Stimulated activated CD8-positive, alpha-beta memory T cell treated with anti-CD3 and anti-CD28 coated beads, Interleukin-2, amount 100 ng/mL, for 1 hour (primary cell): ENCODE measurements at regions not wholly inside any gene's neighbourhood (a gene's known extent, or its start where the extent isn't known, plus 50 kb on each side); places are given as distances from the start of the nearest gene placed in this dataset.
"Not testable (repeated sequence)": the region's sequence is repeated elsewhere in the genome, so short reads cannot be mapped to it uniquely, and the experiment has no call there.

Experiments
- DNase-seq, 2 donors: peaks; one replicate each; pipeline ENCODE4 v3.0.0-alpha.2; 2020; ENCODE audit warnings: low read depth in 2 of 2

DNA sequence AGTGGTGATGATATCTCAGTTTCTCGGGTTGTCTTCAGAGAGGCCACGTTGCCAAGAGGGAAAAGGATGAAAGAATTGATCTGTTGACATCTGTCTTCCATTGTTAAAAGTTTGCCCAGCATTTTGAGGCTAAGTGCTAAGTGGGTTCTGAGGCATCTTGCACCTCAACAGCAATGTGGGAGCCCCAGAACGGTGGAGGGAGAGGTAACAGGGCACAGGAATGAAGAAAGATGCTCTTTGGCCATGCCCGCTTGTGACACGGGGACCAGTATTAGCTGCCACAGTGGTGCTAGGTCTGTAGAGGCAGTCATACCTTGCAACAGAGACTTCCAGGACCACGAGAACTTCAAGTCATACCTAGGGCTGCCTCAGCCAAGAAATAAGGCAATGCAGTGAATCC lies 106.6 kb upstream of the NUPR2 start:
- no peak for DNase-seq

- no peak for DNase-seq
Observed at GRCh38 chr7:56219017-56219416, 102.8 kb upstream of the NUPR2 start.

GRCh38 chr7:56218510-56218909 lies 102.3 kb upstream of the NUPR2 start:
- no peak for DNase-seq

- no peak for DNase-seq
Observed at GRCh38 chr7:56213574-56213973, 97.4 kb upstream of the NUPR2 start.

DNA sequence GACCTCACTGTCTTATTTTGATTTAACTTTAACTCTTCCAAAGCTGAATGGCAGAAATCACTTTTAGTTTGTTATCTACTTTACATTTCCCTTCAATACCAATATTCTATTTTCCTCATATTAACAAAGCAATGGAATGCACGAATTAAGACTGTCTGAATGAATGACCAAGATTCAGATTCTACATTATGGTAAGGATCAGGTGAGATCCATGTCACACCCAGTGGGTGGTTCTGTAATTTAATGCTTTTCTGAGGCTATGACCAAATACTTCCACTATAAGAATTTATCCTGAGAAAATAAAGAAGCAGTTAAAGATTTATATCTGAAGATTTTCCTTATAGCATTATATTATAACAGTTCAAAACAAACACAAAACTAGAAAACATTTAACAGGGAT lies 90.2 kb upstream of the NUPR2 start:
- DNase-seq, result no peak

DNA sequence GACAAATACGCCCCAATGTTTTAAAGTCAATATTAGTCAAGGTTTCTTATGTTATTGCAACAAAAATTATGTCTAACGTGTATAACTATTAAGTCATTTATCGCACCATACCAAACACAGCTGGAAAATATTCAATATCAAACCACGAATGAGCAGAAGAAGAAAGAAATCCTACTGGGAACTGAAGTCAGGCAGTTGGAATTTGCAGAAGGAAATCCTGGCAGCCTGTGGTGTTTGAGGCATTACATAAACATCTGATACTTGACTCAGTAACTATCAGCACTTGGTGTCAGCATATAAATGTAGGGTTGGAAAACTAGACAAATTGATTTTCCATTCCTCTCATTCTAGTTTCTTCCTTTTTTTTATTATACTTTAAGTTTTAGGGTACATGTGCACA lies 83.4 kb upstream of the NUPR2 start:
- no peak for DNase-seq

DNA sequence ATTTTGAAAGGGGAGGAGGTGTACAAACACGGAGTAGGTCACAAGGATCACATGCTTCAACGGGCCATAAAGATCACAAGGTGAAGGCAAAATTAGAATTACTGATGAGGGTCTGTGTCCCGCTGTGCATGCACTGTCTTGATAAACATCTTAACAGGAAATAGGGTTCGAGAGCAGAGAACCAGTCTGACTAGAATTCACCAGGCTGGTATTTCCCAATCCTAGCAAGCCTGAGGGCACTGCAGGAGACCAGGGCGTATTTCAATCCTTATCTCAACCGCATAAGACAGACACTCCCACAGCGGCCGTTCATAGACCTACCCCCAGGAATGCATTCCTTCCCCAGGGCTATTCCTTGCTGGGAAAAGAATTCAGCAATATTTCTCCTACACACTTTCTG lies 80.0 kb upstream of the NUPR2 start:
- not testable (repeated sequence) for DNase-seq

GRCh38 chr7:56188823-56189346 lies 72.7 kb upstream of the NUPR2 start:
- no peak for DNase-seq

DNA sequence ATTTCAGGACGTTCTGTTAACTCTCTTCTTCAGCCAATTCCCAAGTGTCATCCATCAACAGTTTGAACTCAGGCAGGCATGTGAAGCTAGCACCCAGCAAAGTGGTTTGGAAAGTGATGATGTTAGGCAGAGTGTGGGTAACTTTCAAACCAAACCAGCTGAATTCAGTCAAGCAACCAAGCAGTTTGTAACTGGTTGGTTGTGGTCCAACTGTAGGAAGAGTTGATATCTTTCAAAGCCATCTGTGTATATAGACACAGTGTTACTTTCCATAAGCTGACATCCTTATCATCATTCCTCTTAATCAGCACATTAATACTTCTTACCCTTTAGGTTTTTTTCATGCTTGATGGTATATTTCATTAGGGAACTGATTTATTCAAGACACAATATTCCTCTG lies 72.2 kb upstream of the NUPR2 start:
- no peak for DNase-seq

DNA sequence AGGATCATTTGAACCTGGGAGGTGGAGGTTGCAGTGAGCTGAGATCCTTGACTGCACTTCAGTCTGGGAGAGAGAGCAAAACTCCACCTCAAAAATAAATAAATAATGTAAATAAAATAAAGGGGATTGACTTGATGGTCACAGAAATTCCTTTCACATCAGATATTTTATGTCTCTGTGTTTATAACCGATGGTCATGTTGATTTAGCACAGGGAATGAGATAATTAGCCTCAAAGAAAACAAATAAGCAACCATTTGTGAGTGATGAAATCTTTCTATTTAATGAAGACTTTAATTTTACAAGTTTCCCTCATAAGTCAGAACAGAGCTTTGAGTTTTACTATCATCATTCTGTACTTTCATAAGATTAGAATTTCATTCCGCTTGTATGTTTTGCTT lies 64.8 kb upstream of the NUPR2 start:
- no peak for DNase-seq

DNA sequence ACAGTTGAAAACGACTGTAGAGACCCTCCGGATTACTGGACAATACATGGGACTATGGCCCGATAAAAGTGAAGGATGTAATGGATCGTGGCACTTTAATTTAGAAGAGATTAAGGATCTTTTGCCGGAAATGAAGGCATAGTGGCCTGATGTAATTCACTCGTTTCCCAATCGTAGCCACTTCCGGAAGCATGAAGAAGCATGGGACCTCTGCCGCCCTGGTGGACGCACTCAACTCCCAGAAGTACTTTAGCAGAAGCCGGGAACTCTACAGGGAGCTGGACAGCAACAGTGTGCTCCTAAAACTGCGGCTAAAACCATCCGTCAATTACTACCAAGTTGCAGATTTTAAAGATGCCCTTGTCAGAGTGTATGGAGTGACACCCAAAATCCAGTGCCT lies 59.6 kb upstream of the NUPR2 start:
- DNase-seq, result no peak

GRCh38 chr7:56174875-56175760 lies 58.9 kb upstream of the NUPR2 start:
- DNase-seq, result no peak

- DNase-seq, result no peak
Observed at GRCh38 chr7:56174346-56174874, 58.2 kb upstream of the NUPR2 start.
